Stimulated activated CD8-positive, alpha-beta memory T cell treated with anti-CD3 and anti-CD28 coated beads, Interleukin-4, amount 100 ng/mL, for 1 hour (primary cell): ENCODE measurements at regions not wholly inside any gene's neighbourhood (a gene's known extent, or its start where the extent isn't known, plus 50 kb on each side); places are given as distances from the start of the nearest gene placed in this dataset.
"Not testable (repeated sequence)": the region's sequence is repeated elsewhere in the genome, so short reads cannot be mapped to it uniquely, and the experiment has no call there.

Source experiments
- DNase-seq, 2 donors: peaks; one replicate each; pipeline ENCODE4 v3.0.0-alpha.2; 2020; ENCODE audit warnings: low read depth in 2 of 2, low spot score in 1 of 2

GRCh38 chr3:102905811-102906210 is 471.0 kb downstream of the ZPLD1 start:
- DNase-seq = no peak

- DNase-seq = no peak
These were observed 472.0 kb downstream of the ZPLD1 start for GRCh38 chr3:102906818-102907217.

GRCh38 chr3:102909904-102910303 is 475.1 kb downstream of the ZPLD1 start:
- DNase-seq = no peak

GRCh38 chr3:102916532-102916931 is 481.7 kb downstream of the ZPLD1 start:
- no peak for DNase-seq

GRCh38 chr3:102926618-102927017 is 491.8 kb downstream of the ZPLD1 start:
- no peak for DNase-seq

GRCh38 chr3:102933377-102933776 is 498.6 kb downstream of the ZPLD1 start:
- no peak for DNase-seq

GRCh38 chr3:102936511-102937045 is 501.8 kb downstream of the ZPLD1 start:
- no peak for DNase-seq

GRCh38 chr3:102941786-102942185 is 507.0 kb downstream of the ZPLD1 start:
- DNase-seq = no peak

- DNase-seq = not testable (repeated sequence)
These were observed 511.6 kb downstream of the ZPLD1 start for GRCh38 chr3:102946445-102946844.

- DNase-seq = no peak
These were observed 537.5 kb downstream of the ZPLD1 start for GRCh38 chr3:102972350-102972749.

- DNase-seq = no peak
These were observed 539.5 kb downstream of the ZPLD1 start for GRCh38 chr3:102974333-102974732.

GRCh38 chr3:102979191-102979590 is 544.4 kb downstream of the ZPLD1 start:
- no peak for DNase-seq

GRCh38 chr3:102979682-102980354 is 545.0 kb downstream of the ZPLD1 start:
- DNase-seq = no peak

GRCh38 chr3:102980355-102980696 is 545.5 kb downstream of the ZPLD1 start:
- no peak for DNase-seq

GRCh38 chr3:103002425-103003176 is 567.8 kb downstream of the ZPLD1 start:
- DNase-seq = no peak

GRCh38 chr3:103006526-103007183 is 571.8 kb downstream of the ZPLD1 start:
- no peak for DNase-seq

GRCh38 chr3:103009609-103010008 is 574.8 kb downstream of the ZPLD1 start:
- DNase-seq = no peak

GRCh38 chr3:103025880-103026279 is 591.1 kb downstream of the ZPLD1 start:
- no peak for DNase-seq

- no peak for DNase-seq
These were observed 599.0 kb downstream of the ZPLD1 start for GRCh38 chr3:103033841-103034240.

- DNase-seq = no peak
These were observed 612.8 kb downstream of the ZPLD1 start for GRCh38 chr3:103047640-103048039.

- DNase-seq = no peak
These were observed 613.4 kb downstream of the ZPLD1 start for GRCh38 chr3:103048068-103048722.
